ENCODE measurements at regions not wholly inside any gene's neighbourhood (a gene's known extent, or its start where the extent isn't known, plus 50 kb on each side); places are given as distances from the start of the nearest gene placed in this dataset.

DNA sequence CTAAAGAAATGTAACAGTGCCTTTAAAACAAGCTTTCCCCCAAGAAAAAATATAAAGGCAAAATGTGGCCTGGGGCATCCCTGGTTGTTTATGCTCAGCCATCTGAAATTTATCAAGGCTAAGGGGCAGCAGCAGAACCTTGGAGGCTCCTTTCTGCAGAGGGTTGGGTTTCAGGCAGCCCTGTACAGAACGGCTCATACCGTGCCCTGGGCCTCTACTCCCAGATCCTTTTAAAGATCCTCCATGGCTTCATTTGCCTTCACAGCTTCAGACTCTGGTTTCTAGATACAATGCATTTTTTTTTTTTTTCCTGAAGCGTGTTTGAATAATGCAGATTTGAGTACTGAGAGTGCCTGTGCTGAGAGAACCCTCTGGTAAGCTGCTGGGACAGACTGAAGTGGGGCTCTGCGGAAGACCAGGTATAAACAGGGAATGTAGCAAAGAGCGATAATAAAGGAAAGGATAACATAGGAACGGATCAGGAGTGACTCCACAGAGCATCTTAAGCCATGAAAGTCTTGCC is 172.7 kb downstream of the DIRAS2 start:
- no peak overlapping the region for H3K4me3 ChIP-seq
- TF ChIP-seq, protein P1, sequence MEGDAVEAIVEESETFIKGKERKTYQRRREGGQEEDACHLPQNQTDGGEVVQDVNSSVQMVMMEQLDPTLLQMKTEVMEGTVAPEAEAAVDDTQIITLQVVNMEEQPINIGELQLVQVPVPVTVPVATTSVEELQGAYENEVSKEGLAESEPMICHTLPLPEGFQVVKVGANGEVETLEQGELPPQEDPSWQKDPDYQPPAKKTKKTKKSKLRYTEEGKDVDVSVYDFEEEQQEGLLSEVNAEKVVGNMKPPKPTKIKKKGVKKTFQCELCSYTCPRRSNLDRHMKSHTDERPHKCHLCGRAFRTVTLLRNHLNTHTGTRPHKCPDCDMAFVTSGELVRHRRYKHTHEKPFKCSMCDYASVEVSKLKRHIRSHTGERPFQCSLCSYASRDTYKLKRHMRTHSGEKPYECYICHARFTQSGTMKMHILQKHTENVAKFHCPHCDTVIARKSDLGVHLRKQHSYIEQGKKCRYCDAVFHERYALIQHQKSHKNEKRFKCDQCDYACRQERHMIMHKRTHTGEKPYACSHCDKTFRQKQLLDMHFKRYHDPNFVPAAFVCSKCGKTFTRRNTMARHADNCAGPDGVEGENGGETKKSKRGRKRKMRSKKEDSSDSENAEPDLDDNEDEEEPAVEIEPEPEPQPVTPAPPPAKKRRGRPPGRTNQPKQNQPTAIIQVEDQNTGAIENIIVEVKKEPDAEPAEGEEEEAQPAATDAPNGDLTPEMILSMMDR (IDR thresholded peaks at IDR 0.05; ENCODE audit: control extremely low read depth, extremely low read depth), result no peak
- 85 to 92% methylated on average over 6 of the region's 6 CpGs for WGBS, 2 donors
- H3K27me3 ChIP-seq (ENCODE audit: control insufficient read depth in 3 of 3, insufficient read depth in 3 of 3, low read length in 2 of 3), result no peaks in the 10 kb centered on the region
- no peak for DNase-seq
- no peaks in the 10 kb centered on the region for H3K36me3 ChIP-seq (ENCODE audit: control insufficient read depth in 4 of 4, insufficient read depth in 4 of 4, low read length in 4 of 4)
- H3K4me1 ChIP-seq (ENCODE audit: control insufficient read depth in 5 of 5, insufficient read depth in 5 of 5, low read length in 5 of 5), result no peaks in the 10 kb centered on the region
- H3K27ac ChIP-seq (ENCODE audit: low read depth in 1 of 2, low read length in 1 of 2), result no peak overlapping the region
- H3K9me3 ChIP-seq (ENCODE audit: control insufficient read depth in 4 of 4, insufficient read depth in 3 of 4, low read length in 3 of 4), result peaks cover 0 to 4% (median 0%) of the 10 kb centered on the region in 4 donors
- no peak for ATAC-seq (ENCODE audit: insufficient read depth, low FRiP score)
- H3K9ac ChIP-seq (ENCODE audit: insufficient read depth in 1 of 2, low read length in 2 of 2), result no peak overlapping the region

DNA sequence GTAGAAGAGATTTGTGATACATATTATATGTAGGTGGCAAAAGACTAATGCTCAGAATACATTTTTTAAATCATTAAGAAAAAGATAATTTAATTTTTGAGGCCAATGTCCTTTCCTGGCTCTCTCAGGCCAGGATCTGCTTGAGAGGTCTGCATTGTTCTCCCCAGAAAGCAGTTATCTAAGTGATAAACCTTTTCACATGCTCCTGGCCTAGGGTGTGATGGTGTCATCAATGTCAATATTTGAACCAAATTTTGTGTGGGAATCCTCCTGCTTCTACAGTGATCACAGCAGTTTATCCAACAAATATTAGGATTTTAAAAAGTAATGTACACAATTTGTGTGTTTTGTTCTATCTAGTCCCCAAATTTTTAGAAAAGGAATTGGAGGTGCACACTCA is 166.6 kb downstream of the DIRAS2 start:
- H3K9me3 ChIP-seq (ENCODE audit: control insufficient read depth in 4 of 4, insufficient read depth in 3 of 4, low read length in 3 of 4), result peaks cover 0 to 4% (median 0%) of the 10 kb centered on the region in 4 donors
- no peak overlapping the region for H3K27ac ChIP-seq (ENCODE audit: low read depth in 1 of 2, low read length in 1 of 2)
- DNase-seq (no peak), ATAC-seq (ENCODE audit: insufficient read depth, low FRiP score) (no peak)
- H3K4me1 ChIP-seq (ENCODE audit: control insufficient read depth in 5 of 5, insufficient read depth in 5 of 5, low read length in 5 of 5), result no peaks in the 10 kb centered on the region
- no peaks in the 10 kb centered on the region for H3K27me3 ChIP-seq (ENCODE audit: control insufficient read depth in 3 of 3, insufficient read depth in 3 of 3, low read length in 2 of 3)
- no peak overlapping the region for H3K9ac ChIP-seq (ENCODE audit: insufficient read depth in 1 of 2, low read length in 2 of 2)
- TF ChIP-seq, protein P1 (IDR thresholded peaks at IDR 0.05; ENCODE audit: control extremely low read depth, extremely low read depth), result no peak
- H3K36me3 ChIP-seq (ENCODE audit: control insufficient read depth in 4 of 4, insufficient read depth in 4 of 4, low read length in 4 of 4), result no peaks in the 10 kb centered on the region
- H3K4me3 ChIP-seq, result no peak overlapping the region

DNA sequence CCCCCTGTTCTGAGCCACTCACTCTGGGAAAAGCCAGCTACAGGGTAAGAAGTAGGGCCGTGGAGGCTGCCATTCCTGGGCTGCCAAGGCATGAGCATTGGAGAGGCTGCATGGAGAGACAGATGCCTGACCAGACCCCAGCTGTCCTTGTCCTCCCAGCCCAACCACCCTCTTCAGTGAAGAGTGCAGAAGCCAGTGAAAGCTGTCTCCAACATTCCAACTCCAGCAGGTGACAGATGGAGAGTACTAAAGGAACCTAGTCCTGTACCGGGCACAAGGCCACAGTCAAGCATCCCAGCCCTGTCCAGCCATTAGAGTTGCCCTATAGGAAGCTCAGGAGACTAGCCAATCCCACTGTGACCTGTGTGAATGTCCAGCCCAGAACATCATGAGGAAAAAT is 165.1 kb downstream of the DIRAS2 start:
- no peaks in the 10 kb centered on the region for H3K9me3 ChIP-seq (ENCODE audit: control insufficient read depth in 4 of 4, insufficient read depth in 3 of 4, low read length in 3 of 4)
- H3K27me3 ChIP-seq (ENCODE audit: control insufficient read depth in 3 of 3, insufficient read depth in 3 of 3, low read length in 2 of 3), result no peaks in the 10 kb centered on the region
- no peak overlapping the region for H3K9ac ChIP-seq (ENCODE audit: insufficient read depth in 1 of 2, low read length in 2 of 2)
- TF ChIP-seq, protein P1 (IDR thresholded peaks at IDR 0.05; ENCODE audit: control extremely low read depth, extremely low read depth), result no peak
- no peak for DNase-seq
- 83 to 87% methylated on average over 2 of the region's 2 CpGs for WGBS, 2 donors
- H3K4me3 ChIP-seq, result no peak overlapping the region
- ATAC-seq (ENCODE audit: insufficient read depth, low FRiP score), result no peak
- no peaks in the 10 kb centered on the region for H3K36me3 ChIP-seq (ENCODE audit: control insufficient read depth in 4 of 4, insufficient read depth in 4 of 4, low read length in 4 of 4)
- no peak overlapping the region for H3K27ac ChIP-seq (ENCODE audit: low read depth in 1 of 2, low read length in 1 of 2)
- no peaks in the 10 kb centered on the region for H3K4me1 ChIP-seq (ENCODE audit: control insufficient read depth in 5 of 5, insufficient read depth in 5 of 5, low read length in 5 of 5)

DNA sequence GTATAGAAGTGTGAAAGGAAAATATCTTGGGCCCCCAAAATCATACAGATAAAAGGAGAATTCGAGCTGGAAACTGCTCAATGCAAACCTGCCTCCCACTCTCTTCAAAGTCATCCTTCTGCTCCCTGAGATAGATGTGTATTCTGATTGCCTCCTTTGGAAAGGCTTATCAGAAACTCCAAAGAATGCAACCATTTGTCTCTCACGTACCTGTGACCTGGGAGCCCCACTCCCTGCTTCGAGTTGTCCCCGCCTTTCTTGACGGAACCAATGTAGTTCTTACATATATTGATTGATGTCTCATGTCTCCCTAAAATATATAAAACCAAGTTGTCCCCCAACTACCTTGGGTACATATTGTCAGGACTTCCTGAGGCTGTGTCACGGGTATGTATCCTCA is 163.8 kb downstream of the DIRAS2 start:
- no peak overlapping the region for H3K4me3 ChIP-seq
- no peaks in the 10 kb centered on the region for H3K9me3 ChIP-seq (ENCODE audit: control insufficient read depth in 4 of 4, insufficient read depth in 3 of 4, low read length in 3 of 4)
- H3K27me3 ChIP-seq (ENCODE audit: control insufficient read depth in 3 of 3, insufficient read depth in 3 of 3, low read length in 2 of 3), result no peaks in the 10 kb centered on the region
- no peak for DNase-seq
- TF ChIP-seq, protein P1 (IDR thresholded peaks at IDR 0.05; ENCODE audit: control extremely low read depth, extremely low read depth), result no peak
- H3K27ac ChIP-seq (ENCODE audit: low read depth in 1 of 2, low read length in 1 of 2), result no peak overlapping the region
- H3K36me3 ChIP-seq (ENCODE audit: control insufficient read depth in 4 of 4, insufficient read depth in 4 of 4, low read length in 4 of 4), result no peaks in the 10 kb centered on the region
- 43 to 61% methylated on average over 6 of the region's 6 CpGs for WGBS, 2 donors
- no peak overlapping the region for H3K9ac ChIP-seq (ENCODE audit: insufficient read depth in 1 of 2, low read length in 2 of 2)
- no peak for ATAC-seq (ENCODE audit: insufficient read depth, low FRiP score)
- no peaks in the 10 kb centered on the region for H3K4me1 ChIP-seq (ENCODE audit: control insufficient read depth in 5 of 5, insufficient read depth in 5 of 5, low read length in 5 of 5)
